ENCODE measurements at regions not wholly inside any gene's neighbourhood (a gene's known extent, or its start where the extent isn't known, plus 50 kb on each side); places are given as distances from the start of the nearest gene placed in this dataset.

DNA sequence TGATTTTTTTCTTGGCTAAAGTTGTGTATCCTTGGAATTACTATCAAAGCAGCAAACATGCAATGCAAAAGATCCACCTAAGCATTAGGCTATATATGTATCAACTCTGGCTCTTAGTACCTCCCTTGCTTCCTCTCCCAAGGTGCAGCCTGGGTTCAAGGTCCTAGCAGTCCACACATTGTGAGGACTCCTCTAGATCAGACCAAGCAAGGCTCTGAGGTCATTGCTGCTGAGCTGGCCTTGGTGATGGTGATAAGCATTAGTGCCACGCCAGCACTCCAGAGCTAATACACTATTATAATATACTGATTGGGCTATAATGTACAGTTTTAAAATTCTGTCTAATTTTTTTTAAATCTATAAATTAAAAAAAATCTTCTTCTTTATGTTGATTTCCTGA is 196.9 kb upstream of the BTG1 start:
- Histone ChIP-seq H3K27ac (no peak overlapping the region), H3K9me3 (no peaks in the 10 kb centered on the region), H3K27me3 (no peaks in the 10 kb centered on the region), H3K4me1 (no peaks in the 10 kb centered on the region), H3K36me3 (no peaks in the 10 kb centered on the region), H3K4me3 (replicated peaks in 1 of 3) (no peak overlapping the region)
- TF ChIP-seq, protein P1, sequence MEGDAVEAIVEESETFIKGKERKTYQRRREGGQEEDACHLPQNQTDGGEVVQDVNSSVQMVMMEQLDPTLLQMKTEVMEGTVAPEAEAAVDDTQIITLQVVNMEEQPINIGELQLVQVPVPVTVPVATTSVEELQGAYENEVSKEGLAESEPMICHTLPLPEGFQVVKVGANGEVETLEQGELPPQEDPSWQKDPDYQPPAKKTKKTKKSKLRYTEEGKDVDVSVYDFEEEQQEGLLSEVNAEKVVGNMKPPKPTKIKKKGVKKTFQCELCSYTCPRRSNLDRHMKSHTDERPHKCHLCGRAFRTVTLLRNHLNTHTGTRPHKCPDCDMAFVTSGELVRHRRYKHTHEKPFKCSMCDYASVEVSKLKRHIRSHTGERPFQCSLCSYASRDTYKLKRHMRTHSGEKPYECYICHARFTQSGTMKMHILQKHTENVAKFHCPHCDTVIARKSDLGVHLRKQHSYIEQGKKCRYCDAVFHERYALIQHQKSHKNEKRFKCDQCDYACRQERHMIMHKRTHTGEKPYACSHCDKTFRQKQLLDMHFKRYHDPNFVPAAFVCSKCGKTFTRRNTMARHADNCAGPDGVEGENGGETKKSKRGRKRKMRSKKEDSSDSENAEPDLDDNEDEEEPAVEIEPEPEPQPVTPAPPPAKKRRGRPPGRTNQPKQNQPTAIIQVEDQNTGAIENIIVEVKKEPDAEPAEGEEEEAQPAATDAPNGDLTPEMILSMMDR (IDR thresholded peaks at IDR 0.05) = no peak
- TF ChIP-seq POLR2A (IDR thresholded peaks at IDR 0.05) = no peak
- 92 to 100% methylated on average over 1 of the region's 1 CpG for WGBS, 2 donors
- no peak for DNase-seq
- intact Hi-C loops (cut with DNase I) = no loop called here

DNA sequence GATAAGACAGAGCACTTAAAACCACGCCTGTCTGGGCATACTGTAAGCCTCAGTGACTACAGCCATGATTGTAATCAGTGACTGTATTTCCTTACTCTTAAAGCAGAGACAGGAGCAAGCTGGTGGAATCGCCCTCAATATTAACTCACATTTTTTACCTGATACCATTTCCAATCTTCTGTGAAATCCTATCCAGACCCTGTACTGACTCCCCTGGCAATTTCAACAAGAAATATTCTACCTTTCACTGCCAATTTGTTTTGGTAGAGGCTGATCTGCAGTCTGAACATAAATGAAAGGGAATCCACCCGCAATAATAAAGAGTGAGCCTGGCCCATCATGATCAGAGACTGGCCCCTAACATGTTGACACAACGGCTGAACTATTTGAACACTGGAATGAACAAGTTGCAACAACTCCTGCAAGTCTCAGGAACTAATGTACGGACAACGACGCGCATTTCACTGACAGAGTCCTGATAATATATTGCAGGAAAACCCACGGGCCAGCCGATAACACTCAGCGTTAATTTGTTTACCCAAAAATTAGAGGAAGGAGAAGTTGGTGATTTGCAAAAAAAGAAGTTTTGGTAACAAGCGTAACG is 195.5 kb upstream of the BTG1 start:
- TF ChIP-seq, protein P1 (IDR thresholded peaks at IDR 0.05) = no peak
- no peak for TF ChIP-seq POLR2A (IDR thresholded peaks at IDR 0.05)
- intact Hi-C loops (cut with DNase I) = no loop called here
- H3K27me3 ChIP-seq = no peaks in the 10 kb centered on the region
- no peaks in the 10 kb centered on the region for H3K36me3 ChIP-seq
- no peak overlapping the region for H3K27ac ChIP-seq
- no peaks in the 10 kb centered on the region for H3K4me1 ChIP-seq
- DNase-seq = no peak
- H3K9me3 ChIP-seq = no peaks in the 10 kb centered on the region
- 60 to 71% methylated on average over 13 of the region's 13 CpGs for WGBS, 2 donors
- no peak overlapping the region for H3K4me3 ChIP-seq (replicated peaks in 1 of 3)

GRCh38 chr12:92340441-92341064 is 194.9 kb upstream of the BTG1 start:
- Histone ChIP-seq H3K36me3 (no peaks in the 10 kb centered on the region), H3K9me3 (no peaks in the 10 kb centered on the region), H3K27me3 (no peaks in the 10 kb centered on the region), H3K4me1 (no peaks in the 10 kb centered on the region), H3K27ac (no peak overlapping the region), H3K4me3 (replicated peaks in 1 of 3) (no peak overlapping the region)
- TF ChIP-seq, protein P1 (IDR thresholded peaks at IDR 0.05) = no peak
- TF ChIP-seq POLR2A (IDR thresholded peaks at IDR 0.05) = no peak
- intact Hi-C loops (cut with DNase I) = no loop called here
- 86 to 90% methylated on average over 6 of the region's 6 CpGs for WGBS, 2 donors
- no peak for DNase-seq

- Histone ChIP-seq H3K36me3 (no peaks in the 10 kb centered on the region), H3K27ac (no peak overlapping the region), H3K27me3 (no peaks in the 10 kb centered on the region), H3K9me3 (no peaks in the 10 kb centered on the region), H3K4me3 (replicated peaks in 1 of 3) (no peak overlapping the region), H3K4me1 (no peaks in the 10 kb centered on the region)
- intact Hi-C loops (cut with DNase I) = no loop called here
- TF ChIP-seq, protein P1 (IDR thresholded peaks at IDR 0.05) = no peak
- TF ChIP-seq POLR2A (IDR thresholded peaks at IDR 0.05) = no peak
- WGBS, 2 donors = 95 to 96% methylated on average over 1 of the region's 1 CpG
- DNase-seq = no peak
Observed at GRCh38 chr12:92340003-92340402, 194.4 kb upstream of the BTG1 start.

DNA sequence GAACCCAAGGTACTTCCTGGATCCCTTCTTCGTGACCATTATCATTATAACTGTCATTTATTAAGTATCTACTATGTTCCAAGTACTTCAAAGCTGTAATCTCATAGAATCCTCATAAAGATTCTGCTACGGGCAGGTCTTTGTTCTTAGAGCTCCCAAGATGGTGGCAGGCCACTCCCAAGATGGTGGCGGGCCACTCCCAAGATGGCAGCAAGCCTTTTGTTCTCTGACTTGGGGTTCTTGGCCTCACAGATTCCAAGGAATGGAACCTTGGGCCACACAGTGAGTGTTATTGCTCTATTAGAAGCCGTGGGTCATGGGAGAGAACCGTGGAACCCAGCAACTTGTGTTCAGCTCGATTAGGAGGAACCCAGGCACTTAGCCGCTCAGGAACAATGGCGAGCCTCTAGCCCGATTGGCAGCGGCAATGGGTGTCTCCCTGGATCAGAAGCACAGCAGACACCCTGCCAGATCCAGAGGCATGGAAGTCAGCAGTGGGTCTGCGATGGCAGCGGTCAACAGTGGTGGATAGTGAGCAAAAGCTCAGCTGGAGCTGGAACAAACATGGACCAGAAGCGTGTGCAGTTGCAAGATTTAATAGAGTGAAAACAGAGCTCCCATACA is 193.7 kb upstream of the BTG1 start:
- no peak for DNase-seq
- intact Hi-C loops (cut with DNase I) = no loop called here
- Histone ChIP-seq H3K27ac (no peak overlapping the region), H3K4me1 (no peaks in the 10 kb centered on the region), H3K27me3 (no peaks in the 10 kb centered on the region), H3K9me3 (no peaks in the 10 kb centered on the region), H3K36me3 (no peaks in the 10 kb centered on the region), H3K4me3 (replicated peaks in 1 of 3) (no peak overlapping the region)
- 97 to 100% methylated on average over 13 of the region's 13 CpGs for WGBS, 2 donors
- no peak for TF ChIP-seq POLR2A (IDR thresholded peaks at IDR 0.05)
- TF ChIP-seq, protein P1 (IDR thresholded peaks at IDR 0.05) = no peak

Data from thyroid gland (tissue), 4 donors.